ENCODE measurements at regions not wholly inside any gene's neighbourhood (a gene's known extent, or its start where the extent isn't known, plus 50 kb on each side); places are given as distances from the start of the nearest gene placed in this dataset.

- TF ChIP-seq, protein P1, sequence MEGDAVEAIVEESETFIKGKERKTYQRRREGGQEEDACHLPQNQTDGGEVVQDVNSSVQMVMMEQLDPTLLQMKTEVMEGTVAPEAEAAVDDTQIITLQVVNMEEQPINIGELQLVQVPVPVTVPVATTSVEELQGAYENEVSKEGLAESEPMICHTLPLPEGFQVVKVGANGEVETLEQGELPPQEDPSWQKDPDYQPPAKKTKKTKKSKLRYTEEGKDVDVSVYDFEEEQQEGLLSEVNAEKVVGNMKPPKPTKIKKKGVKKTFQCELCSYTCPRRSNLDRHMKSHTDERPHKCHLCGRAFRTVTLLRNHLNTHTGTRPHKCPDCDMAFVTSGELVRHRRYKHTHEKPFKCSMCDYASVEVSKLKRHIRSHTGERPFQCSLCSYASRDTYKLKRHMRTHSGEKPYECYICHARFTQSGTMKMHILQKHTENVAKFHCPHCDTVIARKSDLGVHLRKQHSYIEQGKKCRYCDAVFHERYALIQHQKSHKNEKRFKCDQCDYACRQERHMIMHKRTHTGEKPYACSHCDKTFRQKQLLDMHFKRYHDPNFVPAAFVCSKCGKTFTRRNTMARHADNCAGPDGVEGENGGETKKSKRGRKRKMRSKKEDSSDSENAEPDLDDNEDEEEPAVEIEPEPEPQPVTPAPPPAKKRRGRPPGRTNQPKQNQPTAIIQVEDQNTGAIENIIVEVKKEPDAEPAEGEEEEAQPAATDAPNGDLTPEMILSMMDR (conservative IDR thresholded peaks at IDR 0.05; ENCODE audit: low read depth in 2 of 2) = no peak
- no peak for TF ChIP-seq EZH2phosphoT487 (IDR thresholded peaks at IDR 0.05; ENCODE audit: unreplicated experiment)
Observed at GRCh38 chr2:196409376-196409775, 230.1 kb upstream of the CCDC150 start (continued).

DNA sequence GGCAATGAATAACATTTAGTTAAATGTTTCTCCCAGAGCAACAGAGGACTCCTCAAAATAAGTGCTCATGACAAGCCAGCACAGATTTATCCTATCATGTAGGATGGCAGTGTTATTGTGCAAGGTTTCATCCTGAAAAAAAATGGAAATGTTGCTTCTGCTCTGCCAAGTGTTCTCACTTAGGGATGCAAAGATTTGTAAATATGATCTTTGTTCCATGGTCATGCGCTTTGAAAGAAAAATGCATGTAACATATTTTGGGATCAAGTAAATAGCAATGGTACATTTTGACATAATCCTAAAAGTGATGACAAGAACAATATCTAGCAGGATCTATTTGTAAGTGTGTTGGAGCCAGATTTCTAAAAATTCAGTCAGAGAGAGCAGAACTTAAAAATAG lies 229.5 kb upstream of the CCDC150 start:
- no peaks in the 10 kb centered on the region for H3K79me2 ChIP-seq (replicated peaks; ENCODE audit: insufficient read depth)
- no peak overlapping the region for H3K4me2 ChIP-seq
- ATAC-seq = no peak
- TF ChIP-seq REST (IDR thresholded peaks at IDR 0.05; ENCODE audit: unreplicated experiment) (no peak), POLR2AphosphoS5 (IDR thresholded peaks at IDR 0.05; ENCODE audit: low read depth) (no peak), EZH2phosphoT487 (IDR thresholded peaks at IDR 0.05; ENCODE audit: unreplicated experiment) (no peak), EZH2 (IDR thresholded peaks at IDR 0.05; ENCODE audit: low read depth, unreplicated experiment) (no peak), JUNB (IDR thresholded peaks at IDR 0.05; ENCODE audit: unreplicated experiment) (no peak), NANOG (IDR thresholded peaks at IDR 0.05; ENCODE audit: borderline replicate concordance) (no peak), CREB1 (CRISPR knock-in tag; IDR thresholded peaks at IDR 0.05; ENCODE audit: low read depth) (no peak)
- TF ChIP-seq, protein P2, sequence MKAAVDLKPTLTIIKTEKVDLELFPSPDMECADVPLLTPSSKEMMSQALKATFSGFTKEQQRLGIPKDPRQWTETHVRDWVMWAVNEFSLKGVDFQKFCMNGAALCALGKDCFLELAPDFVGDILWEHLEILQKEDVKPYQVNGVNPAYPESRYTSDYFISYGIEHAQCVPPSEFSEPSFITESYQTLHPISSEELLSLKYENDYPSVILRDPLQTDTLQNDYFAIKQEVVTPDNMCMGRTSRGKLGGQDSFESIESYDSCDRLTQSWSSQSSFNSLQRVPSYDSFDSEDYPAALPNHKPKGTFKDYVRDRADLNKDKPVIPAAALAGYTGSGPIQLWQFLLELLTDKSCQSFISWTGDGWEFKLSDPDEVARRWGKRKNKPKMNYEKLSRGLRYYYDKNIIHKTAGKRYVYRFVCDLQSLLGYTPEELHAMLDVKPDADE (IDR thresholded peaks at IDR 0.05) = no peak
- TF ChIP-seq, protein P1 (conservative IDR thresholded peaks at IDR 0.05; ENCODE audit: low read depth in 2 of 2) = no peak
- TF ChIP-seq, protein P3, sequence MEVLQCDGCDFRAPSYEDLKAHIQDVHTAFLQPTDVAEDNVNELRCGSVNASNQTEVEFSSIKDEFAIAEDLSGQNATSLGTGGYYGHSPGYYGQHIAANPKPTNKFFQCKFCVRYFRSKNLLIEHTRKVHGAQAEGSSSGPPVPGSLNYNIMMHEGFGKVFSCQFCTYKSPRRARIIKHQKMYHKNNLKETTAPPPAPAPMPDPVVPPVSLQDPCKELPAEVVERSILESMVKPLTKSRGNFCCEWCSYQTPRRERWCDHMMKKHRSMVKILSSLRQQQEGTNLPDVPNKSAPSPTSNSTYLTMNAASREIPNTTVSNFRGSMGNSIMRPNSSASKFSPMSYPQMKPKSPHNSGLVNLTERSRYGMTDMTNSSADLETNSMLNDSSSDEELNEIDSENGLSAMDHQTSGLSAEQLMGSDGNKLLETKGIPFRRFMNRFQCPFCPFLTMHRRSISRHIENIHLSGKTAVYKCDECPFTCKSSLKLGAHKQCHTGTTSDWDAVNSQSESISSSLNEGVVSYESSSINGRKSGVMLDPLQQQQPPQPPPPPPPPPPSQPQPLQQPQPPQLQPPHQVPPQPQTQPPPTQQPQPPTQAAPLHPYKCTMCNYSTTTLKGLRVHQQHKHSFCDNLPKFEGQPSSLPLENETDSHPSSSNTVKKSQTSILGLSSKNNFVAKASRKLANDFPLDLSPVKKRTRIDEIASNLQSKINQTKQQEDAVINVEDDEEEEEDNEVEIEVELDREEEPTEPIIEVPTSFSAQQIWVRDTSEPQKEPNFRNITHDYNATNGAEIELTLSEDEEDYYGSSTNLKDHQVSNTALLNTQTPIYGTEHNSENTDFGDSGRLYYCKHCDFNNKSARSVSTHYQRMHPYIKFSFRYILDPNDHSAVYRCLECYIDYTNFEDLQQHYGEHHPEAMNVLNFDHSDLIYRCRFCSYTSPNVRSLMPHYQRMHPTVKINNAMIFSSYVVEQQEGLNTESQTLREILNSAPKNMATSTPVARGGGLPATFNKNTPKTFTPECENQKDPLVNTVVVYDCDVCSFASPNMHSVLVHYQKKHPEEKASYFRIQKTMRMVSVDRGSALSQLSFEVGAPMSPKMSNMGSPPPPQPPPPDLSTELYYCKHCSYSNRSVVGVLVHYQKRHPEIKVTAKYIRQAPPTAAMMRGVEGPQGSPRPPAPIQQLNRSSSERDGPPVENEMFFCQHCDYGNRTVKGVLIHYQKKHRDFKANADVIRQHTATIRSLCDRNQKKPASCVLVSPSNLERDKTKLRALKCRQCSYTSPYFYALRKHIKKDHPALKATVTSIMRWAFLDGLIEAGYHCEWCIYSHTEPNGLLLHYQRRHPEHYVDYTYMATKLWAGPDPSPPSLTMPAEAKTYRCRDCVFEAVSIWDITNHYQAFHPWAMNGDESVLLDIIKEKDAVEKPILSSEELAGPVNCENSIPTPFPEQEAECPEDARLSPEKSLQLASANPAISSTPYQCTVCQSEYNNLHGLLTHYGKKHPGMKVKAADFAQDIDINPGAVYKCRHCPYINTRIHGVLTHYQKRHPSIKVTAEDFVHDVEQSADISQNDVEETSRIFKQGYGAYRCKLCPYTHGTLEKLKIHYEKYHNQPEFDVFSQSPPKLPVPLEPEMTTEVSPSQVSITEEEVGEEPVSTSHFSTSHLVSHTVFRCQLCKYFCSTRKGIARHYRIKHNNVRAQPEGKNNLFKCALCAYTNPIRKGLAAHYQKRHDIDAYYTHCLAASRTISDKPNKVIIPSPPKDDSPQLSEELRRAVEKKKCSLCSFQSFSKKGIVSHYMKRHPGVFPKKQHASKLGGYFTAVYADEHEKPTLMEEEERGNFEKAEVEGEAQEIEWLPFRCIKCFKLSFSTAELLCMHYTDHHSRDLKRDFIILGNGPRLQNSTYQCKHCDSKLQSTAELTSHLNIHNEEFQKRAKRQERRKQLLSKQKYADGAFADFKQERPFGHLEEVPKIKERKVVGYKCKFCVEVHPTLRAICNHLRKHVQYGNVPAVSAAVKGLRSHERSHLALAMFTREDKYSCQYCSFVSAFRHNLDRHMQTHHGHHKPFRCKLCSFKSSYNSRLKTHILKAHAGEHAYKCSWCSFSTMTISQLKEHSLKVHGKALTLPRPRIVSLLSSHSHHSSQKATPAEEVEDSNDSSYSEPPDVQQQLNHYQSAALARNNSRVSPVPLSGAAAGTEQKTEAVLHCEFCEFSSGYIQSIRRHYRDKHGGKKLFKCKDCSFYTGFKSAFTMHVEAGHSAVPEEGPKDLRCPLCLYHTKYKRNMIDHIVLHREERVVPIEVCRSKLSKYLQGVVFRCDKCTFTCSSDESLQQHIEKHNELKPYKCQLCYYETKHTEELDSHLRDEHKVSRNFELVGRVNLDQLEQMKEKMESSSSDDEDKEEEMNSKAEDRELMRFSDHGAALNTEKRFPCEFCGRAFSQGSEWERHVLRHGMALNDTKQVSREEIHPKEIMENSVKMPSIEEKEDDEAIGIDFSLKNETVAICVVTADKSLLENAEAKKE (CRISPR knock-in tag; IDR thresholded peaks at IDR 0.05) = no peak

More for the DNA sequence above, 229.5 kb upstream of the CCDC150 start:
- H3K36me3 ChIP-seq (ENCODE audit: insufficient read depth) = no peaks in the 10 kb centered on the region
- H3K36me3 Mint-ChIP-seq (ENCODE audit: low read depth) = no peaks in the 10 kb centered on the region
- no peaks in the 10 kb centered on the region; the same call in 1 of the 2 replicates for H4K20me1 ChIP-seq (replicated peaks; ENCODE audit: insufficient read depth)
- H3K4me3 ChIP-seq = no peak overlapping the region
- no peaks in the 10 kb centered on the region for H3F3A ChIP-seq (replicated peaks; ENCODE audit: low read depth)
- H3K4me1 Mint-ChIP-seq = no peaks in the 10 kb centered on the region
- no peak overlapping the region for H2AFZ ChIP-seq
- H3K27ac ChIP-seq (ENCODE audit: low read depth) = no peak overlapping the region
- H3K9me2 ChIP-seq (ENCODE audit: insufficient read depth) = peaks cover 5% of the 10 kb centered on the region; the same call in 1 of the 2 replicates
- H3K4me3 Mint-ChIP-seq = no peak overlapping the region
- DNase-seq (ENCODE audit: low spot score) = no peak
- no peaks in the 10 kb centered on the region for H3K27me3 Mint-ChIP-seq (ENCODE audit: insufficient read depth, low read depth, poor library complexity)
- H3K27me3 ChIP-seq (ENCODE audit: insufficient read depth) = no peaks in the 10 kb centered on the region
- no peaks in the 10 kb centered on the region for H3K9me3 Mint-ChIP-seq
- no peak overlapping the region for H3K27ac Mint-ChIP-seq
- no peaks in the 10 kb centered on the region for H3K4me1 ChIP-seq (ENCODE audit: insufficient read depth)

Data from GM23338 (cell line).